HG02981 (cell line): ENCODE measurements at regions not wholly inside any gene's neighbourhood (a gene's known extent, or its start where the extent isn't known, plus 50 kb on each side); places are given as distances from the start of the nearest gene placed in this dataset.
A peak's percentile ranks its signal among the peaks of the same experiment; 100 is the strongest.

Experiments
- ATAC-seq: cut with Tn5 transposase; IDR thresholded peaks from one replicate; pipeline ENCODE4 v1.9.1; 2021; ENCODE audit warnings: mild to moderate bottlenecking, moderate library complexity; ENCODE audit not compliant: unreplicated experiment

DNA sequence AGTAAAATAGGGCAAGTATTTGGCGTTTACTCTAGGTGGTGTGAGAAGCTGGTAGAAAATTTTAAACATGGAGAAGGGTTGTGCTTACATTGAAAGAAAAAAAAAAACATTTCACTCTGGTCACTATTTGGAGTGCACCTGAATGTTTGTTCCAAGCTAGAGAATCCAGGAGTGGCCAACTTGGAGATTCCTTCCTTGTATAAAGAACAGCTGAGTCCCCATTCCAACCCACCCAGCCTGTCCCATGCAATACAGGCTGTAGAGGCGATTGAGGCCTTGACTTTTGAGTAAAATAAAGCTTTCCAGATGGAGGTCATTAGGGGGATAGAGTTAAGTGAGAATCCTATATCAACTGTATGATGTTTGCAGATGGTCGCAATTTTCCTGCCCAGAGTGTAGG is 203.8 kb upstream of the SYT4 start:
- ATAC-seq = no peak

DNA sequence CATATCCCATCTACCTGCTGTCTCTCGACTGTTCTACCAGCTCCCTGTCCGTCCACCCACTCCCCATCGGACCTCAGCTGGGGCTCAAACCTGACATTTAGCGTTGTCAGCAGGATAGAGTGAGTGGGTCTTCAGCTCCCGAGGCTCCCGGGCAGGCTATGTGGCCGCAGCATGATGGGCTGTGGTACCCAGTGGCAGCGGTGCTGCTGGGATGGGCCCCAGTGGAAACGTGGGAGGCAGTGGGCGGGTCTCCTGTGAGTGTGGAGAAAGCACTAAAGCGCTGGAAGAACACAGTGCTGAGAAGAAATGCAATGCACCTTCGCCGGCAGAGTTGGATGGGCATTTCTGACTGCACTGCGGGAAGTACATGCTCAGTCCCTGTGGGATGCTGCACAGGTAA is 204.8 kb upstream of the SYT4 start:
- no peak for ATAC-seq

DNA sequence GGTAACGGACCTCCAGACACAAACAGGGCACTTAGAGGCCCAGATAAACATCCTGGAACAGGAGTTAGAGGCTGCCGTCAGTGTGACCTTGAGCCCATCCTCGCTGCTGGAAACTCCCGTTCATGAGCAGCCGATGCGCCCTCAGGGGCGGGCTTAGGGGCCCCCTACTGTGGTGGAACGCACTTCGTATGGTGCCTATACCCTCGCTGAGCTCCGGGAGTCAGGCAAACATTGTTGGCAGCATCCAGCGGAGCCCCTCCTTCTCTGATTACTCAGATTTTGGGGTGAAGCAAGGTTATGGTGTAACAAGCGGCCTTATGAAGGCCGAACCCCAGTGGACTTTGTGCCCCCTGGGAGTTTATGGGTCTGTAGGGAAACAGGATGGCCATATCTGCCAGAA is 205.3 kb upstream of the SYT4 start:
- no peak for ATAC-seq

DNA sequence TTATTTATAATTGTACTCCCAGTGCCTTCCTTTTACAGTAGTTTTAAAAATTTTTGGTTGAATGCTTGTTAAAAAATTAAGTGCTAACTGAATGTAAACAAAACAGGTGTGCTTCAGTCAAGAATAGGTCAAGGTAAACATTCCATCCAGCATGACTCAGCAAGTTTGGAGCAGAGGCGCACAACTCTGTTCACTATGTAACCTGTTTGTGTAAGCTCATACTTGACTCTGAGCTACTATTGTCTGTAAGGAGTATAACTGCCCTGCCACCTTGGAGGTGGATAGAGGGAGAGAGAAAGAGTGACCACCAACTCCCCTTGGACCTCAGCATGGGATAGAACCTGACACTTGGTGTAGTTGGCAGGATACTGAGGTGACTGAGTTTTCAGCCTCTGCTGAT is 207.4 kb upstream of the SYT4 start:
- no peak for ATAC-seq

DNA sequence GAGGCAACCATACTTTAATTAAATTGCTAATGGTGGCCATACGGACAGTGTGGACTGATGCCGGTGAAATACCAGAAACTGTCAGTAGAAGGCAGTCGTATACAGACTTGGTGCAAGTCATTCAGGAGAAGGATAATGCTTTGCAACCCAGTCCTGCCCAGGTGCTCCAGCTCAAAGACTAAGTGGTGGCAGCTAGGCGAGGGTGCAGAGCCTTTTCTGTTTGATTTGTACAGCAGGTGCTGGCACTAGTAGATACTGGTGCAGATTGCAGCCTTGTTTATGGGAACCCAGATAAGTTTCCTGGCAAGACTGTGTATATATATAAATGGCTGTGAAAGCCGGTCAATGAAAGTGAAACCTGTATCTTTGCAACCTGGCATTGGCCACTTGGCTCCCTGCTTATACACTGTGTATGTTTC is 208.3 kb upstream of the SYT4 start:
- no peak for ATAC-seq

DNA sequence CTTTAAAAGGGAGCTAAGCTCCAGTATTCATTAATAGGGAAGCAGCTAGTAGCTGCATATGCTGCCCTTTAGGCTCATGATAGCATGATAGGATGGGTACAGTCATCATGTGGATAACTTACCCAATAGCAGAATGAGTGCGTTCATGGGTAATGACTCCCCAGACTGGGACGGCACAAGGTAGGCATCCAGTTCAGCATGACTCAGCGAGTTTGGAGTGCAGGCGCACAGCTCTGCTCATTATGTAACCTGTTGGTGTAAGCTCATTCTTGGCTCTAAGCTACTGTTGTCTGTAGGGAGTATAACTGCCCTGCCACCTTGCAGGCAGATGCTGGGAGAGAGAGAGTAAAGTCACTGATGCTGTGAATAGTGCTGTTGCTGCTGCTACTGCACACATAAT is 209.2 kb upstream of the SYT4 start:
- no peak for ATAC-seq

DNA sequence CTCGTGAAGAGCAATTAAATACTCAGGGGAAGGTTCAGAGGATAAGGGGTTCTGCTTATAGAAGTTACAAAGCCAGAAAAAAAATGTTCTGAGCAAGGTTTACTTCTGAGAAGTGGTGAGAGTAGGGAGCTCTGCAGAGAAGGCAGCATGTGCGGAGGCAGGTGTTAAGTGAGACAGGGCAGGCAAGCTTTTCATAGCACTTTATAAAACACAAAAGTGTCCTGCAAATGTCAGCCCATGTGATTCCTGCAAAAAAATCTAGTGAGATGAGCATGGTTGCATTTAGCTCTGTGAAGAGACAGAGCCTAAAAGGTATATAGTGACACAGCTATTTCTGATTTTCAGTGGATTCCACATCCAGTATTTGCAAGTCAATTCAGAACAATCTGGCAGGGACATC is 223.8 kb upstream of the SYT4 start:
- no peak for ATAC-seq

DNA sequence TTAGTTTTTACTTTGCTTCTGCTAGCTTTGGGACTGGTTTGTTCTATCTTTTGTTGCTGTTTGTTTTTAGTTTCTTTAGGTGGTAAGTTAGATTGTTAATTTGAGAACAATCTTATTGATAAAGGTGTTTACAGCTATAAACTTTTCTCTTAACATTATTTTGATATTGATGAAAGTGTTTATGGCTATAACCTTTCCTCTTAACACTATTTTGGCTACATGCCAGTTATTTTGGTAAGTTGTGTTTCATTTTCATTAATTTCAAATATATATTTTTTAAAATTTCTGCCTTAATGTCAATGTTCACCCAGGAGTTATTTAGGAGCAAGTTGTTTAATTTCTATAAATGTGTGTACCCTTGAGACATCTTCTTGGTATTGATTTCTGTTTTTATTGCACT is 229.6 kb upstream of the SYT4 start:
- no peak for ATAC-seq

DNA sequence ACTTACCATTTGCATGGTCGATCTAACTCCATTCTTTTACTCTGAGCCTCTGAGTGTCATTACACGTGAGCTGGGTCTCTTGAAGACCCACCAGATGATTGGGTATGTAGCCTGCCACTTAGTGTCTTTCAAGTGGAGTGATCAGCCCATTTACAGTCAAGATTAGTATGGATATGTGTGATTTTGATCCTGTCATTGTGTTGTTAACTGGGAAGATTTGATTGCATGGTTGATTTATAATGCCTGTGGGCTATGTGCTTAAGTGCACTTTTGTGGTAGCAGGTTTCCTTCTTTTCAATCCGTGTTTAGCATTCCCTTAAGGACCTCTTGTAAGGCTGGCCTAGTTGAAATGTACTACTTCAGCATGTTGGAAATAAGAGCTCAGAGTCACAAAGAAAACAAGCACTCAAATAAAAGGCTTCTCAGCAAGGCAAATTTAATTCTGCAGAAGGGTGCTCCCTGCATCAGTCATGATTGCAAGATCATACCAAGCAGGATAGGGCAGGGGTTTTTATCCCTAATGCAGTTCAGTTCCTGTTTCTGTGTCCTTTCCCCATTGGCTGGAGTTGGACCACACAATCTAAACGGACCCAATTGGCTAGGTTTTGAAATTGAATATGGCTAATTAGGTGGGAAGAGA is 230.7 kb upstream of the SYT4 start:
- no peak for ATAC-seq

DNA sequence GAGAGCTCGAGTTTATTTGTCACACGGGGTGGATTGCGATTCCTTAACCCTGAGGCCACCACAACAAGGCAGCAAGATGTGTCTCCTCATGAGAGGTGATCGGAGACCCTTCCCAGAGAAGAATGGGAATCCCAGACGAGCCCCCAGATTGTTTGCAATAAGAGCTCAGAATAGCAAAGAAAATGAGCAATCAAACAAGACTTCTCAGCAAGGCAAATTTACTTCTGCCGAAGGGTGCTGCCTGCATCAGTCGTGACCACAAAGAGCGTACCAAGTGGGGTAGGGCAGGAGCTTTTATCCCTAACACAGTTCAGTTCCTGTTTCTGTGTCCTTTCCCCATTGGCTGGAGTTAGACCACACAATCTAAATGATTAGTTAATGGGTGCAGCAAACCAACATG is 237.5 kb upstream of the SYT4 start:
- ATAC-seq = no peak

DNA sequence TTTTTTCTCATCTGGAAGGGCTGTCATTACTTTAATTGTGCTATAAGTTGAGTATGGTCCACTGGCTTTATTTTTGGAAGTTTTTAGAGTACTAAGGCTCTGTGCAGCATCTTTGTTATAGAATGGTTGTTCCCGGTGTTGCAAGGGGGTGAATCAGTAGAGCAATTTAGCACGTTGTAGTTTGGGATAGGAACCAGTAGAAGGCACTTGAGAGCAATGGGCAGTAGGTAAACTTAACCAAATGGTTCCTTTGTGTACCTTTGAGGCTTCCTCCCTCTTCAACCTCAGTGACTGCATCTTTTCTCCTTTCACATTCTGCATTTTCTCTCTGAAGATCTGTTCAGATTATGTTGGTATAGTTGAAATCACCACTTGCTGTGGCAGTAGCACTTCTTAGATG is 238.2 kb upstream of the SYT4 start:
- ATAC-seq = no peak

DNA sequence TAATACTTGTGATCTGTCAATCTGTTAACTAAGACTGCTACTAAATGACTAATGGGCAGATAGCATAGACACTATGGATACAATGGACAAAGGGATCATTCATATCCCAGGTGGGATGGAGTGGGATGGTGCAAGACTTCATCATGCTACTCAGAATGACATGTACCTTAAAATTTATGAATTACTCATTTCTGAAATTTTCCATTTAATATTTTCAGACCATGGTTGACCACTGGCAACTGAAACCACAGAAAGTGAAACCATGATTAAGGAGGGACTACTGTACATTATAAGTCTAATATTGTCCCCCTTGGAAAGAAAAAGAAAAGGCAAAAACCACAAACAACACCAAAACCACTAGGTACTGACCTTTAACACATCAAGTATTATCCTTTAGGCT is 247.0 kb upstream of the SYT4 start:
- ATAC-seq = no peak

DNA sequence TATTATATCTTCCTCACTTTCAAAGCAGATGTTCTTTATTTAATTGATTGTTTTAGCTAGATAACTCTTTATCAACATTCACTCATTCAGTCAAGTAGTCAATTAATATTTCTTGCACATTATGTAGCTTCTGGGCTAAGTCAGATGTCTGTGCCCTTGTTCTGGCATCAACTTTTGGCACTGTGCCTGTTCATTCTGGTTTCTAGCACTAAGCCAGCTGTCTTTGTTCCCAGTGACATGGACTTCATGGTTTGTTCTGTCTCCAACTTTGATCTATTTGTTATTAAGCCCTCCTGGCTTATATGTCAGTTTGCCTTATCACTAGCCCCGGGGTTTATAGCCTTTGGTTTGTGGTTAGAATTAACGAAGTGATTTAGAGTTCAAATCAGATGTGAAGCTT is 247.9 kb upstream of the SYT4 start:
- ATAC-seq = no peak

DNA sequence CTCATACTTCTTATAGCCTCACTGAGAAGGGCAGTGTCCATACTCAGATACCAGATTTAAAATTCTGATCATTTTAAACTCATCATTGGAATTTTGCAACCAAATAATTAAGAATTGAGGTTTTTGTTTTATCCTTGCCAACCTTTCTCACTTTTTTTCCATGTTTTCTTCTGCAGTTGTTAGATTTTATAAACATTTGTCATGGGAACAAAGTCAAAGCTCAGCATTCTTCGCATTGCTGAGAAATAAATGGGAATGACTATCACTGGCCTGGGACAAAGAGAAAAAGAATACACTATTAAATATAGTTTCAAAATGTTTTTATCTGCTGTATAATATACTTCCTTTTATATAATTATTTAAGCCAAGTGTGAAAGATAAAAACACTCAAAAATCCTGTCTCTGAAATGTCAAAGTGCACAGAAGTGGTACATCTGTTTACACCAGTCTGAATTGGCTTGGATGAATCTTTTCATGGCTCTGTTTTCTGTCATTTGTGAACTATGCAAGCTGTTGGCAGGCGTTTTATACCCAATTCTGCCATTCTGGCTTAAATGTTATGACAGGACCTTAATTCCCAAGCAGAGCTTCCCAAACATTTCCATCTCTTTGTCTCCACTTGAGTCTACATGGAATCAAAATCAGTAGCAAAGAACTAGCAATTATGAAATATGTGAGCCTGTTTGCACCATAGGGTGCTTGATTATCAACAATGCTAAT is 249.3 kb upstream of the SYT4 start:
- no peak for ATAC-seq

DNA sequence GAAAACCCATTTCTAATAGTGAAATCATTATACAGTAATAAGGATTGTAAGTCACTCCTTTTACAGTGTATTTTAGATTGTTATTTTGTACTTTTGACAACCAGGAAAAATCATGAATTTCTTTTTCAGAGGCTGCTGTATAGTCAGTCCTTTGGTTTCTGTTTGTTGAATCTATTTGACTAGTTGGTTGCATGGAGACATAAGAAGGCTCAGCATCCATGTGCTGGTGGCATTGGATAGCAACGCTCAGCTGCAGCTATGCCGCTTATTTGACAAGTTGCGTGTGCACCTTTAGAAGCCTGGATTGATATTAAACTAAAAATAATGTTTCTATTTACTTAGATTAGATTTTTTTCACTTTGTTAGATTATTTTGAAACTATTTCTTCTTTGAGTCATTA is 254.1 kb upstream of the SYT4 start:
- no peak for ATAC-seq

DNA sequence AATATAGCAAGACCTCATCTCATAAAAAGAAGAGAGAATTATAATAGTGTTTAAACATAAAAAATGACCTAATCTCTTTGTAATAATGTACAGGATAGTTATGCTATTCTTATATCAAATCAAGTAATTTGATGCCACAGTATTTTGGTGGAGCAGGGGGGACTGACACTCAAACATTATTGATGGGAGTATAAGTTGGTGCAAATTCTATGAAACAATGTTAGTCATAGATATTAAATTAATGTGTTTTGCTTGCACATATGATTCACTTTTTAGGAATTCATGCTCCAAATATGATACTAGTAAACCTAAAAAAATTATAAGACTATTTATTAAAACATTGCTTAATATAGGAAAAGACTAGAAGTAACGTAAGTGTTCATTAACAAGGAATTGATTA is 256.1 kb upstream of the SYT4 start:
- no peak for ATAC-seq

DNA sequence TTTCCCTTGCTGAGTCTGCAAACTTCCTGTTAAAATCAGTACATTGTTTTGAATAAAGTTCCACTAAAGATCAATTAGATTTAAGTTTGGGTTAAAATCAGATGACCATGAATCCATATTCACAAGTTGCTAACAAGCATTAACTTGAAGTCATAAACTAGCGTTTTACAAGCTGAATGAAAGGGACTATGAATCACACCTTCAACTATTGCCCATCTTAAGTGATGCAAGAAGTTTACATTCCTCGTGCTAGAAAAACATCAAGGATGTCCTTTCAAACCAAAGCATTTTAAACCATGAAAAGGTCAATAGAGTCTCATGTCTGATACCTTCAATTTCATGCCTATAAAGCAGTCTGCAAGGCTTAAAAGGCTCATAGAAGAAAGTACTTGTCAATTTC is 257.2 kb upstream of the SYT4 start:
- no peak for ATAC-seq

DNA sequence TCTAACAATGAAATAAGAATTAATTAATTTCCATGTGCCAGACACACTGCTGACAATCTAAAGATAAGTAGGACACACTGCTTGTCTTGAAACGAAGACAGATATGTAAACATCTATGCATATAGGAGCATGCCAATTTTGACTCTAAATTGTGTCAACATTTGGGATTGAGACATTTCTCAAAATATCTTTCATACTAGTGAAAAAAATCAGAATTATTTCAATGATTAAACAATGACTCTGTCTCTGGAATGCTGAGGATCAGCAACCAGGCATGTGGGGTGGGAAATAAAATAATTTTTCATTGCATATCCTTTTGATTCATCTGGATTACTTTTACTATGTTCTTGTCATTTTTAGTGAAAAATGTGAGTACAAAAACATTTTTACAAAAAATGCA is 262.6 kb upstream of the SYT4 start:
- no peak for ATAC-seq

DNA sequence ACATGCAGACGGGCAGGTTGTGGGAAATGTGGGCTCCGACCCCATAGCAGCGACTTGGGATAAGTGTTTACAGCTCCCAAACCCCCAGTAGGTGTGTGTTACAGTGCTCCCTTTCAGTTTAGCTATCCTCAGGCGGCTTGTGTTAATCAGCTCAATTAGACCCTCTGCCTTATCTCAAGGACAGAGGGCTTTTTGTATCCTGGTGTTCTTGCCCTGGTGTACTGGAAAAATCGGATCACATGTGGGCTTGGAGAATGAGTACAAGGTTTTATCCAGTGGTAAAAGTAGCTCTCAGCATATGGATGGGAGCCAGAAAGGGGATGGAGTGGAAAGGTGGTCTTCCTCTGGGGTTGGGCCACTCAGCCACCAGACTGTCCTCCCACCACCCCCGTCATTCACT is 264.7 kb upstream of the SYT4 start:
- no peak for ATAC-seq

DNA sequence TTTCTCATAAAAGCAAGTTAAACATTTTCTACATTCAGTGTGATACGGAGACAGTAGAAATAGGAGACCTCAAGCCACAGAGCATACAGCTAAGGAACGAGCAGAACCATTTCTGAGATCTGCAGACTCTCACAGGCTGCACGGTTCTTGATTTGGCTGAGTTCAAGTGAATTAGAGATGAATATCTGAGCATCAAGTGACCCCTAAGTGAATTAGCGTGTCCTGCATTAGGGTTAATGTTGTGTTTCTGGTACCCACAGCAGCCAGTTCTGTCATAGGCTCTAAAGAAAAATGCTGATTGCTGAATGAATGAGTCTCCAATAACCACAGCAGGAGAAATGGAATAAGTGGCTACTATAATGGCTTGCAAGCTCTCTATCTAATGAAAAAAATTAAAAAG is 265.9 kb upstream of the SYT4 start:
- ATAC-seq = no peak

DNA sequence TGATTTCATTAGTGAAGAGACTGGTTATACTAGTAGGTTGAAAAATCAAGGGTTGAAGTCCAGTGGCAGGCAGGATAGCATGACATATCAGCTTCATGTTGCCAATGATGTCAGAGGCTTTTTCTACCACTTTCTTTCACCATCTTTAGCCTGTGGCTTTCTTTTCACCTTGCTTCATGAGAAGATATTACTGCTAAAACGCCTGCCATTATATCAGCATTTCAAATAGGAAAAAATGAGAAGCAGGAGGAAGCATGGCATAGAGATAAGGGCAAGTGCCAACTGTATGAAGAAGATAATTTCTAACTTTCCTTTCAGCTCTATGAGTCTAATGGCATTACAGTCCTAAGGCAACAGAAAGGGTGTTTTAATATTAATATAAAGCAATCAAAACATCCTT is 270.2 kb upstream of the SYT4 start:
- no peak for ATAC-seq

DNA sequence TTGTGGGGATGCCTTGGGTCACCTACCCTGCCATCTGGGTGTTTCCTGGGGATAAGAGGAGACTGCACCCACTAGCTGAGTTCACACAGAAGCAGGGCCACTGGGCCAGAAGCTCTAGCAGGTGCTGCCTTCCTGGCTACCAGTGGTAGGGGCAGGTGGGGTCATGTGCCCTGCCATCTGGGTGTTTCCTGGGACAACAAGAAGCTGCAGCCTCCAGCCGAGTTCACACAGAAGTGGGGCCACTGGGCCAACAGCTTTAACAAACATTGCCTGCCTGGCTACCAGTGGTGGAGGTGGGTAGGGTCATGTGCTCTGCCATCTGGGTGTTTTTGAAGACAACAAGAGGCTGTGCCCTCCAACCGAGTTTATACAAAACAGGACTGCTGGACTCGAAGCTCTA is 282.2 kb upstream of the SYT4 start:
- ATAC-seq = no peak

DNA sequence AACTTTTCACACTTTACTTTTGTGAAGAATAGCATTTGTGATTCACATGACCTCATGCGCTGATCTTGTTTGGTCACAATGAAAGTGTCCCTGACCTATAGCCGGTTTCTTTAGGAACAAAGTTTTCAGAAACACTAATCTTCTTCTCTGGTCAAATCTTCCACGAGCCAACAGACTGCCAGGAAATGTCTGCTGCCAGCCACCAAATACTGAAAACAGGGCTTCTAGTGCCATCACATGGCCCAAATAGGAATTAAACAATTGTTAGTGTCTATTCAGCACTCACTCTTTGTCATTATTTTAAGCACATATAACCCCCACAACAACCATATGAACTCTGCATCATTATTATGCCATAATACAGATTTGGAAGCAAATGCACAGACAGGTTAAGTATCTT is 286.5 kb upstream of the SYT4 start:
- ATAC-seq = peak; percentile 56
